Erythroblast (primary cell): ENCODE measurements at regions not wholly inside any gene's neighbourhood (a gene's known extent, or its start where the extent isn't known, plus 50 kb on each side); places are given as distances from the start of the nearest gene placed in this dataset.

ENCODE experiments used
- DNase-seq, 2 experiments: peaks; one replicate each; lab custom pipeline; 2025; lab: John Stamatoyannopoulos, UW
- GATA1 ChIP-seq: IDR thresholded peaks from 2 replicates; pipeline ENCODE4 v1.6.1; 2011; ENCODE audit warnings: low read depth, mild to moderate bottlenecking, control low read depth, low read length, moderate library complexity
- POLR2A ChIP-seq: IDR thresholded peaks from 2 replicates; pipeline ENCODE4 v1.6.1; 2011; ENCODE audit warnings: mild to moderate bottlenecking, low read length

GRCh38 chr1:60436186-60436585 is 362.6 kb upstream of the C1orf87 start:
- no peak for TF ChIP-seq POLR2A
- no peak for TF ChIP-seq GATA1
- DNase-seq, result no peak

GRCh38 chr1:60431593-60431992 is 358.0 kb upstream of the C1orf87 start:
- DNase-seq, result no peak

DNA sequence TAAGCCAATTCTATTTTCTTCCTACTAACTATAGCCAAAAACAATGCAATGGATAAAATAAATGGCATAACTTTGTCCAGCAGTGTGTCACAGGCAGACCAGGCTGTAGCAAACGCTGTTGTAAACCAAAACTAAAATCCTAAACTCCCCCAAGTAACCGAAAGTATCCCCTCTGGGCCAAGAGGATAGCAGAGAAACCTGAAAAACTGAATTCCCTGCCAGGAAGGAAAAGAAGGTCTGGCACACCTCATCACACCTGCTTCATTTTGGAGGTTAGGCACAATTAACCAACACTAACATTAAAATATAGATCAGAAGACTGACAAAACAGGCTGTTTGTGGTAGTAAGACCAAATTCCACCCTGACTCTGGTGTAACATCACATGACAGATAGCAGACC is 356.8 kb upstream of the C1orf87 start:
- no peak for TF ChIP-seq POLR2A
- TF ChIP-seq GATA1, result no peak
- DNase-seq, result no peak

More at GRCh38 chr1:60431593-60431992, 358.0 kb upstream of the C1orf87 start:
- TF ChIP-seq POLR2A (no peak), GATA1 (no peak)

GRCh38 chr1:60428127-60428526 is 354.6 kb upstream of the C1orf87 start:
- DNase-seq, result no peak
- no peak for TF ChIP-seq POLR2A
- TF ChIP-seq GATA1, result no peak

DNA sequence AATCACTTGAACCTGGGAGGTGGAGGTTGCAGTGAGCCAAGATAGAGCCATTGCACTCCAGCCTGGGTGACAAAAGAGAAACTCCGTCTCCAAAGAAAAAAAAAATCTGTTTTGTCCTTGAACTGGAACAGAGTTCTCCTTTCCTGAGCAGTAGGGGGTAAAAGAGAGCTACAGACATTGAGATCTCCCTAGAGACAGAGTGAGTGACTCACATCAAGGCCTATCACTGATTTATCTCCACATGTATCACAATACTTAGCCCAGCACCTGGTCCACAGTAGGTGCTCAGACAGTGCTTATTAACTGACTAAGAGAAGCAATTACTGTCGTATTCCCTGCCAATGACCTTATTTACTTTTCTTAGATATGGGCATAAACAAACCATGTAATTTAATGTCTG is 354.1 kb upstream of the C1orf87 start:
- no peak for DNase-seq

GRCh38 chr1:60427194-60427593 is 353.6 kb upstream of the C1orf87 start:
- DNase-seq, result no peak
- TF ChIP-seq GATA1, result no peak
- TF ChIP-seq POLR2A, result no peak

More for the DNA sequence above, 354.1 kb upstream of the C1orf87 start:
- no peak for TF ChIP-seq GATA1
- TF ChIP-seq POLR2A, result no peak

DNA sequence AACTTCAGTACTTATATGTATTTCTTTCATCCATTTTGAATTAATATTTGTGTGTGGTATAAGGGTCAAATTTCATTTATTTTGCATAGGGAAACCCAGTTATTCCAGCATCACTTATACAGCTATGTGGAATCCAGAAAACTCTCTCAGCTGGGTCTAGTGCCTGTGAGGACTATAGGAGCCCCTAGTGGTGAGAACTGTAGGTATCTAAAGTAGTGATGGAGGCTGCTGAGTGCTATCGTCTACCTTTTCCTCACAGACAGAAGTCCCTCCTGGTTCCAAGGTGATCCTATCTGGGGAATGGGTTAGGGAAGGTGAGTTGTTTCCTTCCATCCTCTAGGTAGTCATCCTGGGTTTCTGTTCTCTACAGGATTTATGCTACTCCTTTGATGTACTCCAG is 352.0 kb upstream of the C1orf87 start:
- no peak for TF ChIP-seq GATA1
- no peak for TF ChIP-seq POLR2A
- DNase-seq, result peak in 1 of 2 experiments; percentile 6

- no peak for DNase-seq
- TF ChIP-seq GATA1, result no peak
- no peak for TF ChIP-seq POLR2A
These were observed 349.7 kb upstream of the C1orf87 start for GRCh38 chr1:60423146-60423780.

DNA sequence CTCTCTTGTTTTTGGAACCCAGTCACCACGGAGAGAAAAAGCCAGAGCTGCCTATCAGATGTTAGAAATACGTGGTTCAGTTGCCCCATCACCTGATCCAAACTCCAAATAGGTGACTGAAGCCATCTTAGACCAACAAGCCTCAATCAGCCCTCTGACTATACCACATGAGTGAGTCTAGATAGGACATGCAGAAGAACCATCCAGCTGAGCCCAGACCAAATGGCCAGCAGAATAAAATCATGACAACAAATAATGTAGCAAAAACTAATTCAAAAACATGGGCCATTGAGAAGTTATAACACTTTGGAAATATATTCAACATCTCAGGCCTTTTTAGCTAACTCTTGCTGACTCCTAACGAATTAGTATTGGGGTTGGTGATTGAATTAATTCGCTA is 348.4 kb upstream of the C1orf87 start:
- no peak for DNase-seq
- TF ChIP-seq POLR2A, result no peak
- no peak for TF ChIP-seq GATA1

DNA sequence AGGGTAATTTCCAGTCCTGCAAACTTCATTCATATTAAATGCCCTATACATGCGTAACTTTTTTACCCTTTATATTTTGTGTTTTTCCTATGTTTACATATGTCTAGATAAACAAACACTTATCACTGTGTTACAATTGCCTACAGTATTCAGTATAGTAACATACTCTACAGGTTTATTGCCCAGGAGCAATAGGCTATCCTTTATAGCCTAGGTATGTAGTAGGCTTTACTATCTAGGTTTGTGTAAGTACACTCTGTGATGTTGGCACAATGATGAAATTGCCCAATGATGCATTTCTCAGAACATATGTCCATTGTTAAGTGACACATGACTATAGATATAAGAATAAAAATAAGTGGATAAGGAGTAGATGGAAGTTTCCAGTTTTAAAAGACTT is 345.5 kb upstream of the C1orf87 start:
- TF ChIP-seq POLR2A (no peak), GATA1 (no peak)
- DNase-seq, result no peak

DNA sequence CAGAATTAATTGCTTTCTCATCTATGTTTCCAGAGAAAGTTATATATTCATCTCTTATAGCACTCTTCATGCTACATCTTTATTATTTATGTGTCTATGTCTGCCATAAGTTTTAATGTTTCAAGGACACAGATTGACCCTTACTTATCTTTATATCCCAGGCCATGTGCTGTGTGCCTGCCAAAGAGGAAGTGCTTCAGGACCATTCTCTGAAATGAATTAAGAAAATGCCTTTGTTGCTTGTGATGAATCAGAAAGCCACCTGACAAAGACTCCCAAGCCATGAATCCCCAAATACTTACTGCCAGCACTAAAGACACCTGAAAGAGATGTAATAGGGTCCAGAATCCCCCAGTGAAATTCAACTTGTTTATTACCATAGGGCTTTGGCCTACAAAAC is 342.1 kb upstream of the C1orf87 start:
- no peak for TF ChIP-seq GATA1
- no peak for TF ChIP-seq POLR2A
- DNase-seq, result no peak

GRCh38 chr1:60413091-60413490 is 339.5 kb upstream of the C1orf87 start:
- TF ChIP-seq GATA1, result no peak
- TF ChIP-seq POLR2A, result no peak
- DNase-seq, result no peak

GRCh38 chr1:60411591-60411990 is 338.0 kb upstream of the C1orf87 start:
- TF ChIP-seq GATA1 (no peak), POLR2A (no peak)
- no peak for DNase-seq

DNA sequence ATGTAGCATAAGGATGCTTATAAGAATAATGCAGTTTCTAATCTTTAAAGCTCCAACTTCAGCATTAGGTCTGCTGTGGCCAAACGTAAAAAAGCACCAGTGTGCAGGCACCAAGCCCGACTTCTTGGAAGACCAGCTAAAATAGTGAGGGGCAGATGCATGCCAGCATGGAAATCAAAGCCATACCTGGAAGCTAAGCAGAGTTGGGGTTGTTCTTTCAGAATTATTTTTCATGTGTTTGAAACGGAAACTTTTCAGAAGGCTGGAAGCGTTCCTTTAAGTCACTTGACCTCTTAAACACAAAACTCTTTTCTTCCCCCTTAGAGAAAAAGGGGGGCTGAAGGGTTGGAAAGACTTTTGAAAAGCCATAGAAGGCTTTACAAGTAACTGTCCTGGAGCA is 329.2 kb upstream of the C1orf87 start:
- no peak for TF ChIP-seq GATA1
- TF ChIP-seq POLR2A, result no peak
- DNase-seq, result no peak

DNA sequence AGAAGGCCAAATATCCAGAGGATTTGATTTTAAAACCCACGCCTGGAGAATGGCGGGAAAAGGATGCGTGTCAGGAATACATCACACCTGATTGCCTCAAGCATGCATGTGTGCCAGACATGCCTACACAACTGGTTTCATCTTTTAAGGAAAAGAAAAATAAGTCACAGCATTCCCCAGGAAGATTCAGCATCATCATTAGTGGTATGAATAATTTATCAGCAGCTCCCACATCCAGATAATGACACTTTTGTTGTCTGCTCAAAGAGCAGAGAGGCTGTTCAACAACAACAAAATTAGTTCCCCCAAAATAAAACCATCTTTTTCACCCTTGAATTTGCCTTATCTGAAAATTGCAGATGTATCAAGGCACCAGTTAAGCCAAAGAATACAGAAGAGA is 328.6 kb upstream of the C1orf87 start:
- no peak for TF ChIP-seq POLR2A
- TF ChIP-seq GATA1, result no peak
- no peak for DNase-seq
